ENCODE measurements at regions not wholly inside any gene's neighbourhood (a gene's known extent, or its start where the extent isn't known, plus 50 kb on each side); places are given as distances from the start of the nearest gene placed in this dataset.

GRCh38 chr9:20291201-20291600, 331.1 kb downstream of the MLLT3 start:
- no peak overlapping the region for H3K9ac ChIP-seq (ENCODE audit: low read depth in 1 of 2, low read length in 2 of 2)
- no peaks in the 10 kb centered on the region for H3K36me3 ChIP-seq (ENCODE audit: control insufficient read depth in 2 of 2, insufficient read depth in 2 of 2, low read length in 2 of 2)

GRCh38 chr9:20290257-20290656, 332.0 kb downstream of the MLLT3 start:
- no peaks in the 10 kb centered on the region for H3K27me3 ChIP-seq (ENCODE audit: control insufficient read depth in 2 of 2, insufficient read depth in 2 of 2, low read length in 2 of 2)
- H3K9ac ChIP-seq (ENCODE audit: low read depth in 1 of 2, low read length in 2 of 2): no peak overlapping the region
- H3K4me3 ChIP-seq (ENCODE audit: low read length in 2 of 2): no peak overlapping the region
- no peaks in the 10 kb centered on the region for H3K36me3 ChIP-seq (ENCODE audit: control insufficient read depth in 2 of 2, insufficient read depth in 2 of 2, low read length in 2 of 2)
- H3K4me1 ChIP-seq (ENCODE audit: control insufficient read depth in 2 of 2, insufficient read depth in 2 of 2, low read length in 2 of 2): no peaks in the 10 kb centered on the region
- H3K9me3 ChIP-seq (ENCODE audit: control insufficient read depth in 2 of 2, low read length in 2 of 2): no peaks in the 10 kb centered on the region
- H3K27ac ChIP-seq (ENCODE audit: low read depth in 2 of 2, low read length in 2 of 2): no peak overlapping the region

More at GRCh38 chr9:20291201-20291600, 331.1 kb downstream of the MLLT3 start:
- Histone ChIP-seq H3K27ac (ENCODE audit: low read depth in 2 of 2, low read length in 2 of 2) (no peak overlapping the region), H3K4me3 (ENCODE audit: low read length in 2 of 2) (no peak overlapping the region), H3K4me1 (ENCODE audit: control insufficient read depth in 2 of 2, insufficient read depth in 2 of 2, low read length in 2 of 2) (no peaks in the 10 kb centered on the region), H3K9me3 (ENCODE audit: control insufficient read depth in 2 of 2, low read length in 2 of 2) (no peaks in the 10 kb centered on the region), H3K27me3 (ENCODE audit: control insufficient read depth in 2 of 2, insufficient read depth in 2 of 2, low read length in 2 of 2) (no peaks in the 10 kb centered on the region)

- Histone ChIP-seq H3K36me3 (ENCODE audit: control insufficient read depth in 2 of 2, insufficient read depth in 2 of 2, low read length in 2 of 2) (no peaks in the 10 kb centered on the region), H3K27me3 (ENCODE audit: control insufficient read depth in 2 of 2, insufficient read depth in 2 of 2, low read length in 2 of 2) (no peaks in the 10 kb centered on the region)
Measured at GRCh38 chr9:20289423-20290010, 332.8 kb downstream of the MLLT3 start.

GRCh38 chr9:20286969-20287368, 335.3 kb downstream of the MLLT3 start:
- no peak overlapping the region for H3K9ac ChIP-seq (ENCODE audit: low read depth in 1 of 2, low read length in 2 of 2)
- H3K27ac ChIP-seq (ENCODE audit: low read depth in 2 of 2, low read length in 2 of 2): no peak overlapping the region
- no peak overlapping the region for H3K4me3 ChIP-seq (ENCODE audit: low read length in 2 of 2)
- H3K4me1 ChIP-seq (ENCODE audit: control insufficient read depth in 2 of 2, insufficient read depth in 2 of 2, low read length in 2 of 2): no peaks in the 10 kb centered on the region
- no peaks in the 10 kb centered on the region for H3K27me3 ChIP-seq (ENCODE audit: control insufficient read depth in 2 of 2, insufficient read depth in 2 of 2, low read length in 2 of 2)
- no peaks in the 10 kb centered on the region for H3K36me3 ChIP-seq (ENCODE audit: control insufficient read depth in 2 of 2, insufficient read depth in 2 of 2, low read length in 2 of 2)
- no peaks in the 10 kb centered on the region for H3K9me3 ChIP-seq (ENCODE audit: control insufficient read depth in 2 of 2, low read length in 2 of 2)

More at GRCh38 chr9:20289423-20290010, 332.8 kb downstream of the MLLT3 start:
- no peak overlapping the region for H3K9ac ChIP-seq (ENCODE audit: low read depth in 1 of 2, low read length in 2 of 2)
- no peaks in the 10 kb centered on the region for H3K9me3 ChIP-seq (ENCODE audit: control insufficient read depth in 2 of 2, low read length in 2 of 2)
- no peak overlapping the region for H3K27ac ChIP-seq (ENCODE audit: low read depth in 2 of 2, low read length in 2 of 2)
- H3K4me1 ChIP-seq (ENCODE audit: control insufficient read depth in 2 of 2, insufficient read depth in 2 of 2, low read length in 2 of 2): no peaks in the 10 kb centered on the region
- H3K4me3 ChIP-seq (ENCODE audit: low read length in 2 of 2): no peak overlapping the region

- Histone ChIP-seq H3K9me3 (ENCODE audit: control insufficient read depth in 2 of 2, low read length in 2 of 2) (no peaks in the 10 kb centered on the region), H3K27ac (ENCODE audit: low read depth in 2 of 2, low read length in 2 of 2) (no peak overlapping the region), H3K9ac (ENCODE audit: low read depth in 1 of 2, low read length in 2 of 2) (no peak overlapping the region), H3K4me3 (ENCODE audit: low read length in 2 of 2) (no peak overlapping the region), H3K27me3 (ENCODE audit: control insufficient read depth in 2 of 2, insufficient read depth in 2 of 2, low read length in 2 of 2) (no peaks in the 10 kb centered on the region), H3K4me1 (ENCODE audit: control insufficient read depth in 2 of 2, insufficient read depth in 2 of 2, low read length in 2 of 2) (no peaks in the 10 kb centered on the region), H3K36me3 (ENCODE audit: control insufficient read depth in 2 of 2, insufficient read depth in 2 of 2, low read length in 2 of 2) (no peaks in the 10 kb centered on the region)
Measured at GRCh38 chr9:20286154-20286700, 336.1 kb downstream of the MLLT3 start.

- H3K4me3 ChIP-seq (ENCODE audit: low read length in 2 of 2): no peak overlapping the region
- no peaks in the 10 kb centered on the region for H3K36me3 ChIP-seq (ENCODE audit: control insufficient read depth in 2 of 2, insufficient read depth in 2 of 2, low read length in 2 of 2)
- H3K9ac ChIP-seq (ENCODE audit: low read depth in 1 of 2, low read length in 2 of 2): no peak overlapping the region
- no peaks in the 10 kb centered on the region for H3K4me1 ChIP-seq (ENCODE audit: control insufficient read depth in 2 of 2, insufficient read depth in 2 of 2, low read length in 2 of 2)
- H3K27me3 ChIP-seq (ENCODE audit: control insufficient read depth in 2 of 2, insufficient read depth in 2 of 2, low read length in 2 of 2): no peaks in the 10 kb centered on the region
- H3K9me3 ChIP-seq (ENCODE audit: control insufficient read depth in 2 of 2, low read length in 2 of 2): no peaks in the 10 kb centered on the region
- no peak overlapping the region for H3K27ac ChIP-seq (ENCODE audit: low read depth in 2 of 2, low read length in 2 of 2)
Measured at GRCh38 chr9:20284601-20285289, 337.6 kb downstream of the MLLT3 start.

- no peak overlapping the region for H3K27ac ChIP-seq (ENCODE audit: low read depth in 2 of 2, low read length in 2 of 2)
- H3K9ac ChIP-seq (ENCODE audit: low read depth in 1 of 2, low read length in 2 of 2): no peak overlapping the region
Measured at GRCh38 chr9:20280330-20280729, 342.0 kb downstream of the MLLT3 start.

GRCh38 chr9:20276762-20277161, 345.5 kb downstream of the MLLT3 start:
- no peaks in the 10 kb centered on the region for H3K9me3 ChIP-seq (ENCODE audit: control insufficient read depth in 2 of 2, low read length in 2 of 2)
- no peaks in the 10 kb centered on the region for H3K4me1 ChIP-seq (ENCODE audit: control insufficient read depth in 2 of 2, insufficient read depth in 2 of 2, low read length in 2 of 2)
- no peak overlapping the region for H3K27ac ChIP-seq (ENCODE audit: low read depth in 2 of 2, low read length in 2 of 2)
- no peaks in the 10 kb centered on the region for H3K27me3 ChIP-seq (ENCODE audit: control insufficient read depth in 2 of 2, insufficient read depth in 2 of 2, low read length in 2 of 2)
- H3K4me3 ChIP-seq (ENCODE audit: low read length in 2 of 2): no peak overlapping the region
- no peak overlapping the region for H3K9ac ChIP-seq (ENCODE audit: low read depth in 1 of 2, low read length in 2 of 2)
- H3K36me3 ChIP-seq (ENCODE audit: control insufficient read depth in 2 of 2, insufficient read depth in 2 of 2, low read length in 2 of 2): no peaks in the 10 kb centered on the region

More at GRCh38 chr9:20280330-20280729, 342.0 kb downstream of the MLLT3 start:
- H3K36me3 ChIP-seq (ENCODE audit: control insufficient read depth in 2 of 2, insufficient read depth in 2 of 2, low read length in 2 of 2): no peaks in the 10 kb centered on the region
- H3K9me3 ChIP-seq (ENCODE audit: control insufficient read depth in 2 of 2, low read length in 2 of 2): no peaks in the 10 kb centered on the region
- no peak overlapping the region for H3K4me3 ChIP-seq (ENCODE audit: low read length in 2 of 2)
- no peaks in the 10 kb centered on the region for H3K27me3 ChIP-seq (ENCODE audit: control insufficient read depth in 2 of 2, insufficient read depth in 2 of 2, low read length in 2 of 2)
- no peaks in the 10 kb centered on the region for H3K4me1 ChIP-seq (ENCODE audit: control insufficient read depth in 2 of 2, insufficient read depth in 2 of 2, low read length in 2 of 2)

- Histone ChIP-seq H3K9ac (ENCODE audit: low read depth in 1 of 2, low read length in 2 of 2) (no peak overlapping the region), H3K27ac (ENCODE audit: low read depth in 2 of 2, low read length in 2 of 2) (no peak overlapping the region), H3K9me3 (ENCODE audit: control insufficient read depth in 2 of 2, low read length in 2 of 2) (no peaks in the 10 kb centered on the region), H3K36me3 (ENCODE audit: control insufficient read depth in 2 of 2, insufficient read depth in 2 of 2, low read length in 2 of 2) (no peaks in the 10 kb centered on the region), H3K4me3 (ENCODE audit: low read length in 2 of 2) (no peak overlapping the region), H3K27me3 (ENCODE audit: control insufficient read depth in 2 of 2, insufficient read depth in 2 of 2, low read length in 2 of 2) (no peaks in the 10 kb centered on the region), H3K4me1 (ENCODE audit: control insufficient read depth in 2 of 2, insufficient read depth in 2 of 2, low read length in 2 of 2) (no peaks in the 10 kb centered on the region)
Measured at GRCh38 chr9:20271723-20272122, 350.6 kb downstream of the MLLT3 start.

- Histone ChIP-seq H3K27me3 (ENCODE audit: control insufficient read depth in 2 of 2, insufficient read depth in 2 of 2, low read length in 2 of 2) (no peaks in the 10 kb centered on the region), H3K9ac (ENCODE audit: low read depth in 1 of 2, low read length in 2 of 2) (no peak overlapping the region), H3K4me1 (ENCODE audit: control insufficient read depth in 2 of 2, insufficient read depth in 2 of 2, low read length in 2 of 2) (no peaks in the 10 kb centered on the region), H3K4me3 (ENCODE audit: low read length in 2 of 2) (no peak overlapping the region), H3K27ac (ENCODE audit: low read depth in 2 of 2, low read length in 2 of 2) (no peak overlapping the region), H3K9me3 (ENCODE audit: control insufficient read depth in 2 of 2, low read length in 2 of 2) (no peaks in the 10 kb centered on the region), H3K36me3 (ENCODE audit: control insufficient read depth in 2 of 2, insufficient read depth in 2 of 2, low read length in 2 of 2) (no peaks in the 10 kb centered on the region)
Measured at GRCh38 chr9:20271096-20271495, 351.2 kb downstream of the MLLT3 start.

All from mucosa of rectum (tissue), 2 donors.